Psoas muscle (tissue), 7 donors: ENCODE measurements at regions not wholly inside any gene's neighbourhood (a gene's known extent, or its start where the extent isn't known, plus 50 kb on each side); places are given as distances from the start of the nearest gene placed in this dataset.
"Not testable (repeated sequence)": the region's sequence is repeated elsewhere in the genome, so short reads cannot be mapped to it uniquely, and the experiment has no call there.

ENCODE experiments used
- ATAC-seq, 4 donors: fragments of 200-7000 bp; cut with Tn5 transposase; one replicate each; pipeline ENCODE4 v1.9.1; 2020; ENCODE audit warnings: moderate library complexity in 3 of 4, mild to moderate bottlenecking in 2 of 4
- DNase-seq, 2 donors: peaks; one replicate each; pipeline ENCODE4 v3.0.0-alpha.2; 2020
- H3K27ac ChIP-seq: fragments of 200-600 bp; one replicate; pipeline ENCODE4 v1.8.0; 2022
- H3K27me3 ChIP-seq, 3 donors: fragments of 200-600 bp in 1 of 3; one replicate each; pipeline versions ENCODE4 v1.6.1 to v1.8.0; 2013 to 2022; ENCODE audit warnings: low read length in 2 of 3, mild to moderate bottlenecking in 2 of 3, moderate library complexity in 1 of 3; ENCODE audit not compliant: insufficient read depth in 3 of 3
- H3K36me3 ChIP-seq, 2 donors: fragments of 200-600 bp in 1 of 2; one replicate each; pipeline versions ENCODE4 v1.6.1 to v1.8.0; 2013 to 2022; ENCODE audit warnings: low read depth in 1 of 2, mild to moderate bottlenecking in 1 of 2, moderate library complexity in 1 of 2; ENCODE audit not compliant: insufficient read depth in 1 of 2
- H3K4me1 ChIP-seq: fragments of 200-600 bp; one replicate; pipeline ENCODE4 v1.8.0; 2022
- H3K4me3 ChIP-seq: fragments of 200-600 bp; one replicate; pipeline ENCODE4 v1.8.0; 2022; ENCODE audit warnings: mild to moderate bottlenecking
- H3K9me3 ChIP-seq: fragments of 200-600 bp; one replicate; pipeline ENCODE4 v1.8.0; 2022
- CTCF ChIP-seq: fragments of 200-600 bp; IDR thresholded peaks from one replicate; pipeline ENCODE4 v1.8.0; 2022; ENCODE audit warnings: antibody characterized with exemption
- WGBS, 3 donors: extraction: QIAGEN DNeasy Blood & Tissue Kit; methylation state at CpG; one replicate each; pipeline versions ENCODE4 v1.1.6 to v1.1.7; 2013; 5-methylcytosine and 5-hydroxymethylcytosine counted together
- intact Hi-C, 2 donors: fragments of 100-400 bp; cut with DNase I; formaldehyde crosslinking; loops; one replicate each; pipeline versions ENCODE4 v1.11.0 to v1.14.2; 2022
- donor health status: healthy with polysubstance abuse.
- donor health status: DM: no; HTN: no; CAD: no; lungs with moderate emphysema.
- donor health status: Bipolar disorder and iron deficiency.
- donor health status: healthy.
- donor health status: DM: yes; HTN: yes; CAD: no.
- donor health status: DM: no; HTN: no; CAD: no.
- donor health status: DM: yes; HTN: yes; CAD: no.

GRCh38 chr16:65373097-65373496 is 251.2 kb upstream of the CDH11 start:
- Histone ChIP-seq H3K27me3 (peaks cover 0 to 3% (median 0%) of the 10 kb centered on the region in 3 donors), H3K4me1 (no peaks in the 10 kb centered on the region), H3K4me3 (no peak overlapping the region), H3K36me3 (no peaks in the 10 kb centered on the region), H3K9me3 (no peaks in the 10 kb centered on the region), H3K27ac (no peak overlapping the region)
- 37 to 49% (median 47%) methylated on average over 3 of the region's 3 CpGs for WGBS, 3 donors
- no peak for DNase-seq
- intact Hi-C loops, result no loop called here
- ATAC-seq, result no peak
- no peak for TF ChIP-seq CTCF

- peaks cover 0 to 3% (median 0%) of the 10 kb centered on the region in 3 donors for H3K27me3 ChIP-seq
- DNase-seq (no peak), ATAC-seq (no peak)
- no peak for TF ChIP-seq CTCF
- no peaks in the 10 kb centered on the region for H3K36me3 ChIP-seq
- H3K4me3 ChIP-seq, result no peak overlapping the region
- H3K27ac ChIP-seq, result no peak overlapping the region
- H3K4me1 ChIP-seq, result no peaks in the 10 kb centered on the region
- intact Hi-C loops, result no loop called here
- H3K9me3 ChIP-seq, result no peaks in the 10 kb centered on the region
These were observed 250.3 kb upstream of the CDH11 start for GRCh38 chr16:65372171-65372570.

- intact Hi-C loops, result no loop called here
- no peaks in the 10 kb centered on the region for H3K4me1 ChIP-seq
- no peaks in the 10 kb centered on the region for H3K9me3 ChIP-seq
- no peak overlapping the region for H3K27ac ChIP-seq
- DNase-seq (no peak), ATAC-seq (no peak)
- H3K36me3 ChIP-seq, result no peaks in the 10 kb centered on the region
- TF ChIP-seq CTCF, result no peak
- no peak overlapping the region for H3K4me3 ChIP-seq
- no peaks in the 10 kb centered on the region for H3K27me3 ChIP-seq
- 77 to 78% (median 78%) methylated on average over 9 of the region's 9 CpGs for WGBS, 3 donors
These were observed 244.2 kb upstream of the CDH11 start for GRCh38 chr16:65365732-65366715.

GRCh38 chr16:65356721-65357120 is 234.9 kb upstream of the CDH11 start:
- H3K4me3 ChIP-seq, intact Hi-C loops, ATAC-seq, H3K9me3 ChIP-seq, DNase-seq, H3K27ac ChIP-seq, H3K36me3 ChIP-seq, H3K4me1 ChIP-seq, H3K27me3 ChIP-seq: not testable (repeated sequence)
- 93 to 97% (median 97%) methylated on average over 14 of the region's 14 CpGs for WGBS, 3 donors

- ATAC-seq (no peak), DNase-seq (no peak)
- H3K36me3 ChIP-seq, result no peaks in the 10 kb centered on the region
- TF ChIP-seq CTCF, result no peak
- H3K27me3 ChIP-seq, result no peaks in the 10 kb centered on the region
- H3K4me3 ChIP-seq, result no peak overlapping the region
- intact Hi-C loops, result no loop called here
- H3K4me1 ChIP-seq, result no peaks in the 10 kb centered on the region
- H3K9me3 ChIP-seq, result no peaks in the 10 kb centered on the region
- H3K27ac ChIP-seq, result no peak overlapping the region
These were observed 233.8 kb upstream of the CDH11 start for GRCh38 chr16:65355706-65356105.
